HG02981 (cell line): ENCODE measurements at regions not wholly inside any gene's neighbourhood (a gene's known extent, or its start where the extent isn't known, plus 50 kb on each side); places are given as distances from the start of the nearest gene placed in this dataset.
A peak's percentile ranks its signal among the peaks of the same experiment; 100 is the strongest.
"Not testable (repeated sequence)": the region's sequence is repeated elsewhere in the genome, so short reads cannot be mapped to it uniquely, and the experiment has no call there.

ENCODE experiments used
- ATAC-seq: cut with Tn5 transposase; IDR thresholded peaks from one replicate; pipeline ENCODE4 v1.9.1; 2021; ENCODE audit warnings: mild to moderate bottlenecking, moderate library complexity; ENCODE audit not compliant: unreplicated experiment

DNA sequence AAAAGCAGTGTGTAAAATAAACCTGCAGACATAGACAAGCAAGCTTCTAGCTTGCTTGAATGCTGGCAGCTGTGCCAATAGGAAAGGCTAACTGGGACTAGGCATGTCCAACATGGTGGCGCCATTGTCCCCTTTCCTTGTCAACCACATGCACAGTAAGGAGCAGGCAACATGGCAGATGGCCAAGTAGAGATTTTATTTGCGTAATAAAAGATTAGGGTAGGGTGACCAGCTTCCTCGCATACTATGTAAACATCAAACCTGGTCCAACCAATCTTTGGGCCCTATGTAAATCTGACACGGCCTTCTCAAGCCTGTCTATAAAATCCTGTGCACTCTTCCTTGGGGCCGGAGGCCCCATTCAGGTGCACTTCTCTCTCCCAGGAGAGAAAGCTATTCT is 575.4 kb upstream of the GOLIM4 start:
- no peak for ATAC-seq

- ATAC-seq = not testable (repeated sequence)
Measured at GRCh38 chr3:168660879-168661657, 565.3 kb upstream of the GOLIM4 start.

DNA sequence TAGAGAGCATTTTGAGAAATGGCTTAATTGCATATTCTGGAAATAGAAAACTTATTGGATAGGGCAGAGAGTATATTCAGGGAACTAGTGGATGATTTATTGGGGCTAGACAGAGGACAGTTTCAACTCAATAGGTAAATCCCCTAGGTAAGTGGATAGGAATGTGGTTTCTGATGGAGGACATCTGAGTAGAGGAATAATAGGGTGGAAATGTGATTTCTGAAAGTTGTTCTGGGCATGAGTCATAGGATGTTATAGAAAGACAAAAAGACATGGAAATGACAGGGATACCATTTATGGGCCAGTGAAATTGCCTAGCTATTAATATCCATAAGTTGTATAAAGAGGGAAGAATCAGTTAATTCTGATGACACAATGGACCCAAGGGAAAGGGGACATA is 563.3 kb upstream of the GOLIM4 start:
- ATAC-seq = no peak

DNA sequence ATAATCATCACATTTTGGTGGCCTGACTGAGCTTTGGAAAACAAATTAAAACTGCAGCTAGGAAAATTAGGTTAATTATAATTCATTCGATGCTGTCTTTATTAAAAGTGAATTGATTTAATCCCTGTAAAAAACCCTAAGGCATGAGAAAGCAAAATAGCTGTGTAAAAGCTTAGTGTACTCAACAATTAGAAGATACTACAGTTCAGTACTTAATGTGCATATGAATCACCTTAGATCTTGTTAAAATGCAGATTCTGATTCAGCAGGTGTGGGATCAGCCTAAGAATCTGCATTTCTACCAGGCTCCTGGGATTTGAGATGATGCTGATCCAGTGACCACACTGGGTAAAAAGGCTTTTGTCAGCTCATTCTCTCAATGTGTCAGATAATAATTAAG is 559.9 kb upstream of the GOLIM4 start:
- no peak for ATAC-seq

DNA sequence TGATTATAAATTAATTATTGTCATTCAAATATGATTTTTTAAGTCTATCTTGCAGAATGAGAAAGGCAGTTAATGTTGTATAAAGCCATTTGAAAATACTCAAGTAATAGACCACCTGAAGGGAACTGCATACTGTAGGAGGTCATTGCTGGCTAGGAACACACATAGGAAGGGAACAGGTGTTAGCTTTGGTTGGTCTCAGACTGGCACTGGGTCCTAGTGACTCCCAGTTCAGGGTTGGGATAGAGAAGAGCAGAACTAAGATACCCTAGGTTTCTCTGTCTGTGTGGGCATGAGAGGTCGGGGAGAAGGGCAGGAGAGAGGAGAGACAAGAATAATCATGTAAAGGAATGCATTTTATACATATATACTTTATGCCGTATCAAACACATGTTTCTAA is 559.0 kb upstream of the GOLIM4 start:
- no peak for ATAC-seq

DNA sequence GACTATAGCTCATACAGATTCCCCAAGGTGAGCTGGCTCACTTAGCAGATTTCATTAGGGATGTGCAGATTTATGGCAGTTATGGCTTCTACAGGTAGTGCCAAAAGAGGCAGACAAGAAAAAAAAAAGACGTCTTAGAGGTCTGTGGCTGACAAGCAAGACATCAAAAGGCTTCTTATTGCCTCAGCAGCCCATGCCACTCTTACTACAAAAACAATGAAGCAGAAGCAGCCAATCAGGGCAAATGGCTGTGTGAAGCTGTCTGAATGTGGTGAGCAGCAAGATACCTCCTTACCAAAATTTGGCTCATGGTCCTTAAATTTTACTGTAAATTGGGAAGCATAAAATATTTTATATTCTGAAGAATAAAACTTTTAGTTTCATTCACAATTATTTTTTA is 557.5 kb upstream of the GOLIM4 start:
- ATAC-seq = no peak

DNA sequence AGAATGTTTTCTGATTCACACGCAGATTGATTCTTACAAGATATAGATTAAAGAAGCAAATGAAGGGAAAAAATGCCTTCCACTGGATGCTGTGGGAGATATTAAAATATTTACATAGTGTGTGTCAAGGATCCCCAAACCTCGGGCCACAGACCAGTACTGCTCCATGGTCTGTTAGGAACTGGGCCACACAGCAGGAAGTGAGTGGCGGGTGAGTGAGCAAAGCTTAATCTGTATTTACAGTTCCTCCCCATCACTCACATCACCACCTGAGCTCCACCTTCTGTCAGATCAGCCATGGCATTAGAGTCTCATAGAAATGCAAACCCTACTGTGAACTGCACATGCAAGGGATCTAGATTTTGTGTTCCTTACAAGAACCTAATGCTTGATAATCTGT is 552.6 kb upstream of the GOLIM4 start:
- no peak for ATAC-seq

DNA sequence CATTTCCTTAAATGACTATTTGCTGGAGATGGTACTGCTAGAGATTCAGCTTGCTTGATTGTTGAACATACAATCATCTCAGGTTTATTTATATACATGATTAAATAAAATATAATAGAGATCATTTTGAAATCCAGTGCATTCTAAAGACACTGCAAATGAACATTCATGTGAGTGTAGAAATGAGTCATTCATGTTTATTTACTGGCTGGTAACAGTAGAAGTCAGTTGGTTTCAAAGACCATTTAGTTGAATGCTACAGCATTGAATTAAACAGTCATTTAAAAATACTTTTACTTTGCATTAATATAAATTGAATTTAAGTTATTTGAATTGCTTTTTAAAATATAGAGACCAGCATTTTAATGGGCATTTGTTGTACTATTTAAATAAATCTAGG is 551.9 kb upstream of the GOLIM4 start:
- no peak for ATAC-seq

- ATAC-seq = no peak
Measured at GRCh38 chr3:168645180-168645579, 549.5 kb upstream of the GOLIM4 start.

DNA sequence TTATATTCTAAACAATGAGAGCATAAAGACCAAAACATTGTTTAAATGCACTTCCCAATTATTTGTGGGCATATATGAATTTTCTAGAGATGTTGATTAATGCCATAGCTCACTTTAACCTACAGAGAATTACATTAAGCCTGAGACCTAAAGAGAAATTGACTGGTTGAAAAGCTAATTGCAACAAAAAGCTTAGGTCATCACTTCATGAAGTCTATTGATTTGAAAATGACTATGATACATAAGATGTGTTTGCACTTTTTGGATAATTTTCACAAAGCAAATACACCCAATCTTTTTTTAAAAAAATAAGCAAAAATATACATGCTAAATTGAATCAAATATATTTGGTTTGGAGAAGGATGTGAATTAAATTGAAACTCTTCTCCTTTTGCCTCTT is 532.8 kb upstream of the GOLIM4 start:
- ATAC-seq = no peak

DNA sequence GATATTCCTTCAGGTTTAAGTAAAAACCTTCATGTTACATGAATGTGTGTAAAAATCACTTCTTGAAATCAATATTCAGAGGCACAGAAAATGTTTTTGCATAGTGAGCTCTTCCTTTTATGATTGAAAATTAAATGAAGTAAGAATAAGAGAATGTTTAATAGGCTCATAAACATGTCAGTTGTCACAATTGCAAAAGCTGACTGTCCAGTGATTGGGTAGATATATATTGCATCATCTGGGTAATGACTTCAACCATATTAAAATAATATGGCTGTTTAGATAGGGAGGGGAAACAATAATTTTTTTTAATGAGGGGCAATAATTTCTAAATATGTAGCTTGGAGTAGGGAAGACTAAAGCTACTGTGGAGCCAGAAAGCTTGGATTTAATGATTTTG is 529.8 kb upstream of the GOLIM4 start:
- no peak for ATAC-seq

DNA sequence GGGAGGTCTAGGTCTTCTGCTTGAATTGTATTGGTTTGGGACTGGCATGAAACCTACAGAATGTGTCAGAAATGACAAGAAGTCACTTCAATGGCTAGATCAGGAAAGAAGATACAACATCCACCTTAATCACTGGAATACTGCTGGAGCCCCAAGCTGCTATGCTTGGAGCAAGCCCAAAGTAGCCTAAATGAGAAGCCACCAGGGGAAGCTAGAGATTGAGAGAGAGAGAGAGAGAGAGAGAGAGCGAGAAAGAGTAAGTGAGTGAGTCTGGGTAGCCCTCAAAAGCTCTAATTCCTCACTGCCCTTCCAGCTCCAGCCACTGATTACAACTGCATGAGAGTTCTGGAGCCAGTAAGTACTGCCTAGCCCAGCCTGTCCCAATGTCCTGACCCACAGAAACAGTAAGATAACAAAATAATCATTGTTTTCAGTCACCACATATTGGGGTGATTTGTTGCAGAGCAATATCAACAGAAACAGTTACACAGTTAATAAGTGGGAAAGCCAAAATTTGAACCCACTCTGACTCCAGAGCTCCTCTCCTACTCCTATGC is 529.2 kb upstream of the GOLIM4 start:
- no peak for ATAC-seq

DNA sequence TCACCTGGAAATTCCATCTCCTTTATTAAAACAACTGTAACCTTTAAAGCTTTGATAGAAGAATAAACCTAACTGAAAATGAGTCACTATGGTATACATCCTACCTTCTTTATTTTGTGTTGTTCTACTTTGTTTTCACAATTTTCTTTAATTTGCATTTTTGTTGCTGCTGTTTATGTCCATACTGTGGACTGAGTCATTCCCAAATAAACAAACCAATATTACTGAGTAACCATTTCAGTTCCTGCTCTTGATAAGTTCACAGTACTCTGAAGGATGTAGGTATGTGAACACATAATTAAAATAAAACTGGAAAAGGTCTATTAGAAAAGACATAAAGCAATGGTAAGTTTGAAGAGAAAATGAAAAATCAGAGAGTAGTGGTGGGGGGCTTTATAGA is 528.5 kb upstream of the GOLIM4 start:
- no peak for ATAC-seq

- no peak for ATAC-seq
Measured at GRCh38 chr3:168622795-168623194, 527.1 kb upstream of the GOLIM4 start.

DNA sequence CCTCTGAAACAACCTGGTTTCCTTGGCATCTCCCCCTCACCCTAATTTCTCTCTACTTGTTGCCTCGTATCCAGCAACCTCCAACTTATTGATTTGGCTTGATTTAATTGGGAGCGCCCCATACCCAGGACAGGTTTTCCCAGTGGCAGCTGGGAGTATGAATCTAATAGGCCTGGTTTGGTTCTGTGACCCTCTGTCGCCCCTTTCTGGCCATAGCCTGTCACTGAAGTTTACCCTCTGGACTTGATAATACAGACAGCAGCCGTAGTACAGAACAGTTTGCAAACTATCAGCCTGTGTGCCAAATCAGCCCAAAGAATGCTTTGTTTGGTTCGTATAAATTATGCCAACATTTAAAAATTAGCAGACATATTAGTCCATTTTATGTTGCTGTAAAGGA is 525.1 kb upstream of the GOLIM4 start:
- ATAC-seq = peak; percentile 65

GRCh38 chr3:168618827-168619470 is 523.2 kb upstream of the GOLIM4 start:
- no peak for ATAC-seq

GRCh38 chr3:168617658-168618057 is 521.9 kb upstream of the GOLIM4 start:
- no peak for ATAC-seq

DNA sequence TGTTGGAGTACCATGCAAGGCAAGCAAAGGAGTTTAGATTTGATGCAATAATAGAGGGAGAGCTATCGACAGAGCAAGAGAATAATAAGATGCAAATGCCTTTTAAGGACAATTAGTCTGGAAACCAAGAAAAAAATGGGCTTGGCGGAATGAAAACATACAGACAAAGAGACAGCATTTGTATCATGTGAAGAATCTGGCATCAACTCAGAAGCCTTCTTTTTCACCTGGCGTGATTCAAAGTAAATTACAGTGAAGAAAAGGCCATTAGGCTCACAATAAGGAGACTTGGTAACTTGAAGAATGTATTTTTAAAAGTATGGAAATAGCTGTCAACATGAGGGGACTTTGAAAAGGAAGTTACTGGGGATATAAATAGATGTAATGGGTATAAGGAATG is 521.2 kb upstream of the GOLIM4 start:
- no peak for ATAC-seq

DNA sequence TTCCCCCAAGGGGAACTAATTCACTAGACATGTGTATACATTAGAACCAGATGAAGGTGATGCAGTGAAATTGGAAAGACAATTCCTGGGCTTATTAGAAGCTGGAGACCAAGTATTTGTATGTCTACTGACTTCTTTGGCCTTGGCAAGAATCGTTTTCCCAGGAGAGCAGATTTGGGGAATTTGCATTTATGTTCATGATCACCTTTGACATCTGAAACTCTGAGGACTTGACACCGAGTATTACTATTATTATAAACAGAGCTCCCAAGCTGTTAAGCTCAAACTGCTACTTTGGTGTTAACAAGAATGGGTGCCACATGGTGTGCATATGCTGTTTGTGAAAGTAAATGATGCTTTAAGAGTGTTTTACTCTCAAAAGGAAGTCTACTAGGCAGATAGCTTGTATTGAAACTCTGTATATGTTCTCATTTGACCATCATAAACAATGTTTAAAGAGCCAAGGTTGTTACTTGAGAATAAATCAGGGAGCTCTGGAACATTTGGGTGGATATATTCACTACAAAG is 519.8 kb upstream of the GOLIM4 start:
- ATAC-seq = no peak

GRCh38 chr3:168613151-168613550 is 517.4 kb upstream of the GOLIM4 start:
- ATAC-seq = no peak

- no peak for ATAC-seq
Measured at GRCh38 chr3:168612671-168613070, 516.9 kb upstream of the GOLIM4 start.

GRCh38 chr3:168611826-168612225 is 516.1 kb upstream of the GOLIM4 start:
- ATAC-seq = no peak
